ENCODE measurements at regions not wholly inside any gene's neighbourhood (a gene's known extent, or its start where the extent isn't known, plus 50 kb on each side); places are given as distances from the start of the nearest gene placed in this dataset.
A peak's percentile ranks its signal among the peaks of the same experiment; 100 is the strongest.

GRCh38 chr1:55632058-55632457 is 416.9 kb upstream of the USP24 start:
- Histone ChIP-seq H3K4me1 (peaks cover 25% of the 10 kb centered on the region), H3K4me3 (no peak overlapping the region), H3K9me3 (peaks cover 8% of the 10 kb centered on the region; the same call in 1 of the 3 replicates), H3K4me2 (peak overlapping the region; percentile 47; the same call in 2 of the 3 replicates), H3K27ac (peak overlapping the region; percentile 67 to 82)
- ChIA-PET CTCF (interaction anchor here (1.5 kb wide), 1 partner anchor 9 kb away, joined by 3 read pairs; no protein-coding TSS in a partner anchor), POLR2A (no interaction called here)
- DNase-seq (ENCODE audit: low read depth in 1 of 2, low spot score in 1 of 2), result peak; percentile 4 to 35
- 7% methylated on average over 3 of the region's 3 CpGs for WGBS (ENCODE audit: missing lambda C conversion rate)
- peak; percentile 43 to 72; a peak in 4 of 6 replicates for ATAC-seq
- TF ChIP-seq FOSL2 (IDR thresholded peaks at IDR 0.05) (no peak), FOSL2 (CRISPR knock-in tag; IDR thresholded peaks at IDR 0.05) (peak; percentile 81), RAD21 (conservative IDR thresholded peaks at IDR 0.05 in 1 of 2, IDR thresholded peaks at IDR 0.05 in 1 of 2) (0 out of 5 replicates have a peak, but pooled peaks of 1 of the 2 experiments have one; percentile 22), MAFK (IDR thresholded peaks at IDR 0.05; ENCODE audit: partially characterized antibody) (peak; percentile 68), JUNB (IDR thresholded peaks at IDR 0.05) (peak; percentile 58; the same call in 1 of the 2 replicates), CHD2 (IDR thresholded peaks at IDR 0.05; ENCODE audit: low read length, partially characterized antibody) (no peak), CEBPB (IDR thresholded peaks at IDR 0.05) (0 out of 4 replicates have a peak, but pooled peaks of 1 of the 2 experiments have one; percentile 13)
- FAIRE-seq, result no peak

- FAIRE-seq (no peak), DNase-seq (ENCODE audit: low read depth in 1 of 2, low spot score in 1 of 2) (no peak), ATAC-seq (no peak)
- CTCF ChIA-PET, result interaction anchor here (1.5 kb wide), 1 partner anchor 9 kb away, joined by 3 read pairs; no protein-coding TSS in a partner anchor
- H3K4me2 ChIP-seq, result no peak overlapping the region; the same call in 2 of the 3 replicates
- H3K4me1 ChIP-seq, result peaks cover 25% of the 10 kb centered on the region
- POLR2A ChIA-PET, result no interaction called here
- peaks cover 8% of the 10 kb centered on the region; the same call in 1 of the 3 replicates for H3K9me3 ChIP-seq
- TF ChIP-seq POLR2A (IDR thresholded peaks at IDR 0.05; ENCODE audit: low read length), result no peak
- TF ChIP-seq RARB (CRISPR knock-in tag; IDR thresholded peaks at IDR 0.05), result no peak
- no peak for TF ChIP-seq JUN (IDR thresholded peaks at IDR 0.05)
- no peak for TF ChIP-seq NFE2L2 (conservative IDR thresholded peaks at IDR 0.05; ENCODE audit: low read length)
- no peak for TF ChIP-seq EHF (CRISPR knock-in tag; IDR thresholded peaks at IDR 0.05)
- no peak for TF ChIP-seq FOXS1 (CRISPR knock-in tag; IDR thresholded peaks at IDR 0.05)
- no peak for TF ChIP-seq GATA3 (IDR thresholded peaks at IDR 0.05; ENCODE audit: borderline replicate concordance)
- no peak for TF ChIP-seq CHD2 (IDR thresholded peaks at IDR 0.05; ENCODE audit: low read length, partially characterized antibody)
- TF ChIP-seq RFX5 (IDR thresholded peaks at IDR 0.05), result no peak
- no peak for TF ChIP-seq ELK1 (IDR thresholded peaks at IDR 0.05; ENCODE audit: low read depth, low read length)
- no peak for TF ChIP-seq MAZ (IDR thresholded peaks at IDR 0.05; ENCODE audit: borderline replicate concordance, low read depth, low read length)
- TF ChIP-seq E2F6 (IDR thresholded peaks at IDR 0.05; ENCODE audit: borderline replicate concordance, low read depth), result no peak
- no peak overlapping the region for H3K4me3 ChIP-seq
- 91% methylated on average over 2 of the region's 2 CpGs for WGBS (ENCODE audit: missing lambda C conversion rate)
- H3K27ac ChIP-seq, result peak overlapping the region; percentile 67 to 82; a peak in 5 of 6 replicates
Observed at GRCh38 chr1:55631509-55631908, 416.3 kb upstream of the USP24 start.

GRCh38 chr1:55626326-55626725 is 411.2 kb upstream of the USP24 start:
- POLR2A ChIA-PET, result no interaction called here
- no peak overlapping the region for H3K27ac ChIP-seq

More at GRCh38 chr1:55626326-55626725, 411.2 kb upstream of the USP24 start:
- ATAC-seq (no peak), DNase-seq (ENCODE audit: low read depth in 1 of 2, low spot score in 1 of 2) (no peak), FAIRE-seq (no peak)
- Histone ChIP-seq H3K4me2 (no peak overlapping the region), H3K4me3 (no peak overlapping the region), H3K4me1 (no peaks in the 10 kb centered on the region), H3K9me3 (peaks cover 8% of the 10 kb centered on the region; the same call in 1 of the 3 replicates)
- TF ChIP-seq TP53 (CRISPR knock-in tag; IDR thresholded peaks at IDR 0.05), result no peak
- TF ChIP-seq HDAC2 (IDR thresholded peaks at IDR 0.05), result no peak
- no peak for TF ChIP-seq GATA3 (IDR thresholded peaks at IDR 0.05; ENCODE audit: borderline replicate concordance)
- no peak for TF ChIP-seq PBX3 (IDR thresholded peaks at IDR 0.05)
- TF ChIP-seq CEBPB (IDR thresholded peaks at IDR 0.05), result no peak
- no peak for TF ChIP-seq MAFK (IDR thresholded peaks at IDR 0.05; ENCODE audit: partially characterized antibody)
- TF ChIP-seq E2F6 (IDR thresholded peaks at IDR 0.05; ENCODE audit: borderline replicate concordance, low read depth), result no peak
- no peak for TF ChIP-seq EHF (CRISPR knock-in tag; IDR thresholded peaks at IDR 0.05)
- TF ChIP-seq FOSL2 (IDR thresholded peaks at IDR 0.05), result no peak
- TF ChIP-seq FOSL2 (CRISPR knock-in tag; IDR thresholded peaks at IDR 0.05), result no peak
- CTCF ChIA-PET, result no interaction called here
- WGBS (ENCODE audit: missing lambda C conversion rate), result 0% methylated on average over 1 of the region's 1 CpG
